ENCODE measurements at regions not wholly inside any gene's neighbourhood (a gene's known extent, or its start where the extent isn't known, plus 50 kb on each side); places are given as distances from the start of the nearest gene placed in this dataset.
"Not testable (repeated sequence)": the region's sequence is repeated elsewhere in the genome, so short reads cannot be mapped to it uniquely, and the experiment has no call there.

GRCh38 chr16:31988595-31989581 lies 115.3 kb downstream of the ZNF267 start:
- not testable (repeated sequence) for TF ChIP-seq CTCF (IDR thresholded peaks at IDR 0.05; ENCODE audit: low read depth, low read length, poor library complexity, severe bottlenecking); EZH2phosphoT487 (IDR thresholded peaks at IDR 0.05; ENCODE audit: borderline replicate concordance, low read length)

Measured in DOHH2 (cell line).